GM18519 (cell line): ENCODE measurements at regions not wholly inside any gene's neighbourhood (a gene's known extent, or its start where the extent isn't known, plus 50 kb on each side); places are given as distances from the start of the nearest gene placed in this dataset.
A peak's percentile ranks its signal among the peaks of the same experiment; 100 is the strongest.

Experiments used
- ATAC-seq: cut with Tn5 transposase; IDR thresholded peaks from one replicate; pipeline ENCODE4 v1.9.1; 2021; ENCODE audit warnings: mild to moderate bottlenecking, moderate library complexity; ENCODE audit not compliant: unreplicated experiment, low FRiP score

- no peak for ATAC-seq
Observed at GRCh38 chr5:103434057-103434456, 128.5 kb downstream of the NUDT12 start.

DNA sequence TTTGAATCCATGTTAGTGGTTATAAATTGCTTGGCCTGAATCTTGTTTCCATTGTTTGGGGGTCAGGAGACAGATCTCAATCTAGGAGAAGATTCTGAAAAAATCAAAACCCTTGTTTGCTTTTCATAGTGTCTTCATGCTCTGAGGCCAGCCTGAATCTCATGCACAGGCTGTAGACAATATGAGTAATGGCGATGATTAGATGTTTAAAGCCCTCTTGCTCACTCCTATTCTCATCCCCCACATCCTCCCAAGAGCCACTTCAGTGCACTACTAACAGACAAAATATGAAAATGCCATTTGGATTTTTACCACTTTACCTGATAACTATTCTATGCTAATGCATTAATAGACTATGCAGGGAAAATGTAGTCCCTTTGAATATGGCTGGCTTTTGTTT is 129.4 kb downstream of the NUDT12 start:
- no peak for ATAC-seq

DNA sequence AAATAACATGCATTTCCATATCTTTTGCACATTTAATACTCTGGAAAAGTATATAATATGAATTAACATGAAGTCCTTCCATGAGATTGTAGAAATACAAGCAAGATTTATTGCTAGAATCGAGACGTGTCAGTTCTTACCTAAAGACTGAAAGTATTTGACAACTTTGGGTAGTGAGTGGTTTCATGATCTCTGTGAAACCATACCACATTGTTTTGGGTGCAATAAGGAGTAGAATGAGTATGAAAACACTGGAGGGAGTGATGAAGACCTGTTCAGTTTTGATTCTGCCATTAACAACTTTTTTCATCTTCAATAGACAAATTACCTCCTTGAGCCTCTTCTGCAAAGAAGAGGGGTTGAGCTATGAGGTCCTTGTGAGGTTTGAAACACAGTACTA is 133.7 kb downstream of the NUDT12 start:
- no peak for ATAC-seq

DNA sequence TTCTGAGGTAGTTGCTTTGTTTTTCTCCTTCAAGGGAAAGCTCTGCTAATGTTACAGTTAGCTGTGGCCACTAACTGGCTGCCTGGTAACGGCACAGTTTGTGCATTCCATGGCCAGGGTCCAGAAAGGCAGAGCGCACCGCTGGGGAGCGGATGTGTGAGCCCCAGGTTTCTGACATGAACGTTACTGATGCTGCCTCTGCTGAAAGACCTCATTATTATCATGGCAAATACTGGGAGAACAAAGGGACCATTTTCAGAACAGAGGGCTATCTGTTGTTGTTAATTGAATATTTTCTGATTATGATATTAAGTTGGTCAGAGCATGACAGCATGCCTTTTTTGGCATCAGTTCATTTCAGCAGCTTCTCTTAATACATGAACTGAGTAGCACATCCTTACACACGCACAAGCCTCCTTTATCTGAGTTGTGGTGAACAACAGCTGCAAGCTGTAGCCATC is 134.1 kb downstream of the NUDT12 start:
- no peak for ATAC-seq

DNA sequence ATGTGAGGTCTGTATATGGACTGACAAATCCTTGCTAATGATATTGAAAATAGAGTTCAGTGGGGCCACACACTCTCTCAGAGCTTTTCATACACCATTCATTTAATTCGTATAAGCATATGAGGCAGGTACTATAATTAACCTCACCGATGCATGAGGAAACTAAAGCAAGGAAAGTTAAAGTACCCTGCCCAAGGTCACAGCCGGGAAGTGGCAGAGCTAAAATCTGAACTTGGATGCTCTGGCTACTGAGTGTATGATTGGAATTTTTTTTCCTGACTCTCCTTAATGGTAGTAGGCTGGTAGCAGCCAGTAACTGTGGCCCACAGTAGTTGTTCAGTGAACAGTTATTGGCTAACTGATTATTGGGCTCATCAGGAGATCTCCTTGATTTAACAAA is 135.3 kb downstream of the NUDT12 start:
- ATAC-seq: no peak

GRCh38 chr5:103425686-103426454 is 136.7 kb downstream of the NUDT12 start:
- ATAC-seq: no peak

DNA sequence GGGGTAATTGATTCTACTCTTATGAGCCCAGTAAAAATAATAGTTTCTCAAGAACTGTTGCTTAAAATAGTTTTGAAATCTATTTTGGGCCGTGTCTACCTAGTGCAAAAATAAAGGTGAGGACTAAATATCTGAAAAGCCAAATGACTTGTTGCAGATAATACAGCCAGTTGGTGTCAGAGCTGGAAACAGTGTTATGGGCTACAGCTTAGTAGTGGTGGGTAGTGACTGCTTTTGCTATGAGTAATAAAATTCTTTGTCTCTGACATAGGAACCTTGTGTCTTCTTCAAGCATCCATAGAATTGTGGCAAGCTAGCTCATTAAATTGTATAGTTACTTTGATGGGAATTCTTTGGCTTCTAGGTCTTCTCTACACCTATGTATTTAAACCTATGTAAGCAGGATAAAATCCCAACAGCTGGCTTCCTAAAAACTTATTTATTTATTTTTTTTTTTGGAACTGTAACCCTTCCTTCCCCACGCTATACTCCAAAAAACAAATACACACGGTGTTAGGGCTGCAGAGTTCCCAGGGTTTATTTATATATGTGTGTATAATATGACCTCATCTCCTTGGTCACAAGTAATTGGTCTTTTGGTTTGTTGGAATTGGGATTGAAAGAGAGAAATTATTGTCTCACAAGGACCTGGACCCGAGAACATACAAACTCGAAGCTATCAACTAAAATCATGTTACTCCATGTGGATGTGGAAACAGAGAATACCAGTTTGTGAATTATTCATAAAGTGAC is 138.0 kb downstream of the NUDT12 start:
- ATAC-seq: peak; percentile 68

DNA sequence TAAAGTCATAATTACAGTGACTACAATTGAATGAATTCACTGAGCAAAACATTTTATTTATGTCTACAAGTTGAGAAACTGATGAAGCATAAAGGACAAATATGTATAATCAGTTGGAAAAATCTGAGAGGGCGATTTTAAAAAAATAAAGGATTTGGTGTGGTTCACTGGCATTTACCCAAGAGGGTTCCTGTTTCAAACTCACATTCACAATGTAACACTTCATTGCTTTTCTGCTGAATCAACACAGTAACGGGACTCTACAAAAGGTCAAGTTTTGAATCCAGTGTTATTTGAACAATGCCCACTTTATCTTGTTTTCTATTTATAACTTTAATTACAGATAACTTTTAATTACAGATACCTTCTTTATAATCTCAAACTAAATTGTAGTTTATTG is 138.6 kb downstream of the NUDT12 start:
- ATAC-seq: no peak

DNA sequence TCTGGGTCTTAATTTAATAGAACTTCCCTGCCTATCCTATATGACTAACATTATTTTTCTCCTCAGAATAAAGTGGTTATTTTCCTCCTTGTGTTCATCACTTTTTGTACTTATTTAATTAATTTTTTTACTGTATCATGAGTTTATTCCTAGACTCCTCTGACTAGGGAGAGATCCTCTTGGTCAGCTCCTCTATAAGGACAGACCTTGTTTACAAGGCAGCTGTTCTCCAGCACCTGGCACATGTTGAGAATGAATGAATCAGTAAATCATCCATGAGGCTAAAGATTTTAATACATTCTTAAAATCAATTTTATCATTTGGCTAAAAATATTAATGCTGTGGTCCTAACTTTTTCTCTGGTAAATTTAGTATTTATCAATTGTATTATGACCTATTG is 139.8 kb downstream of the NUDT12 start:
- no peak for ATAC-seq

DNA sequence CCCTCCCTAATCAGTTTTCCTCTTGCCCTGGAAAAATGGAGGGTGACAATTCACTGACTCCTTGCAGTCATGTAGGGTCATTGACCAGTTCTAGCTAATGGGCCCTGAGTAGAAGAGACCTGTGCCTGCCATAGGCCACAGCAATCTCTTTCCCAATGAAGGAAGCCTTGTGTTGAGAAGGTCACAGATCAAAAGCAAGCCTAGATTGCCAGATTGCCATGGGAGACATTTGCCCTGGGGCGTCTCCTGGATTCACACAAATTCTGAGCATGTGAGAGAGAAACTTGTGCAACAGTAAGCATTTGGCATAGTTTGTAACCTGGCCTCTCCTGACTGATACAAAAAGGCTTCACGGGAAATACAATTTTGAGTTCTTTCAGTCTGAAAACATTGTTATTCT is 148.0 kb downstream of the NUDT12 start:
- no peak for ATAC-seq

DNA sequence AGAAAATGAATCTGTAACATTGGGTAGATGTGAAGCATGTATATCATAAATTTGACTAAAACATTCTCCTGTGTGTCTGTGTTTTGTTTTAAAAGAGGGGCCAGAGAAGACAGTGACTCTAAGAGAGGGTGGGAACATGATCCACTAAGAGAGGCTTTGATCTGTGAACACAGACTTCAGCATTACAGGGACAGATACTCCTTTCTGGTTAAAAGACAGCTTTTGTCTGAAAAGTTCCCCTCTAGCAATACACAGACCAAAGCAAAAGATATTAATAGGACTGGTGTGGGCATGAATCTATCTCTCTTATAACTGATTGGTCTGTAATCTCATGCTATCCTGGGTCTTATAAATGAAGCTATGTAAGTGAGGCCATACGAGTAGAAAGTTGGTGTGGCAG is 150.9 kb downstream of the NUDT12 start:
- no peak for ATAC-seq

- ATAC-seq: peak; percentile 93
Observed at GRCh38 chr5:103410172-103410571, 151.6 kb downstream of the MACIR start.

DNA sequence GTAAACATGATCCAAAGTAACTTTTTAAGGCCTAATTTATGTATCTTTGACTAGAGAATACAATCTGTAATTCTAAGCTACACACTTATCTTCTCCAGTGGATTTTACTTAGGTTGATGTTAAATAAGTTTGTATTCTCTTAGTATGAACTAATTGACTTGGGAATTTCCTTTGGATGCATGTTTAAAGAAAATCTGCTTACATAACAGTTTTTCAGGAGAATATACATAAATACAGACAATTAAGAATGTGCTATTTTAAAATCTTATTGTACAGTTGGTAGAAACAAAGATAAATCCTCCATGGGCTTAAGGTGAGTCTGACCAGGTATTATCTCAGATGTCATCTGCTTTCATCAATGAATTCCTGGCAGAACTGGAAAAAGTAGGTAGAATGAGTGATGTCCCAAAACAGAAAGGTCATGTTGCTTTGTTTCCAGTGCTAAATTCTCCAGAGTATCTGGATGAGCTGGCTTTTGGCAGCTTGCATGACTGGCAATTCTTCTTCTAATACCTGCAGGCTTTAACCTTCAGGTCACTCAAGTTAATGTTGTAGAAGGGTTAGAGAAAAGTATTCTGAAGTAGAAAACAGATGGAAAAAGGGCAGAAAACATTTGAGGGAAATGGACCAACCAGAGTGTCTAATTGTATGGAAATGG is 150.6 kb downstream of the MACIR start:
- ATAC-seq: no peak

DNA sequence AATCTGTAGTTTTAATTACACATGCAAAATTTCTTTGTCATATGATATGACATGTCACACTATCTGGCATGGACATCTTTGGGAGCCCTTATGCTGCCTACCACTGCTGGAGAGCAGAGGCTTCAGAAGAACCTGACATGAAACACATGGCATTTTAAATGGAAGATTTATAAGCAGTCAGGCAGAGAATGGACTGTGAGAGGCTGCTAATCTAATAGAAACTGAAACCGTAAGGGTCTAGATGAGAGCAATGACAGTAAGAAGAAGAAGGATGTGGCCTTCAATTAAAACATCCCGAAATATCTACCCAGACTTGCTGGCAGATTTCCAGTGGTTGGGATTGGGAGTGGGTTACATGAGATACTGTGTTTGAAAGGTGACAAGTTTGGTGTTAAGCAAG is 149.8 kb downstream of the MACIR start:
- ATAC-seq: peak; percentile 40

- no peak for ATAC-seq
Observed at GRCh38 chr5:103407402-103407801, 148.8 kb downstream of the MACIR start.

DNA sequence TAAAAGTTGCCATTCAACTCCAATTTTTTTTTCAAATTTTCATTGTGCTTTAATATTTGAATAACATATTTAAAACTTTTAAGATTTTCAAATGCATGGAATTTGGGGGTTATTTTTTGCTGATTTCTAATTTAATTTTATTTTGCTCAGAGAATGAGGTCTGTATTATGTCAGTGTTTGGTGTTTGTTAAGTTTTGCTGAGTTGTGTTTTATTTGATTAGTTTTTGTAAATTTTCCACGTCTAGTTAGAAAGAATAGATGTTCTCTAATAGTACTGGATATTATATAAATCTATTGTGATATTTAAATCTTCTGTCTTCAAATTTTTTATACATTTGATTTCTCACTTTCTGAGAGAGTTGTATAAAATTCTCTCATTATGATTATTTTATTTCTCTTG is 145.9 kb downstream of the MACIR start:
- ATAC-seq: no peak

DNA sequence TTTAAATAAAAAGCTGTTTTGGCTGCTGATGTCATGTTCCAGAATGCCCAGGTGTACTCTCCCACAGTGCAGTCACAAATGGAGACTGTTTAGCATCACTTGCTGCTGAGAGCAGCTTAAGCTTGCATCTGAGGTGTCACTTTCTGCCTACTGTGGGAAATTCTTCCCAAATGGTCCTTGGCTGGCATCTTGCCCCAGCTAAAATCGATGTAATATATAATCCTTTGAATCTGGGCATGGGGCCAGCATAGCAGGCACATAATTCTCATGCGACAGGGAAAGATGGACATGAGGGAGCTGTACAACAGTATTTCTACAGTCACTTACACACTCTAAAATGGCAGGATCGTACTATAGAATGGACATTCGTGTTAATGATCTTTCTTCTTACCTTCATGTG is 144.3 kb downstream of the MACIR start:
- no peak for ATAC-seq

DNA sequence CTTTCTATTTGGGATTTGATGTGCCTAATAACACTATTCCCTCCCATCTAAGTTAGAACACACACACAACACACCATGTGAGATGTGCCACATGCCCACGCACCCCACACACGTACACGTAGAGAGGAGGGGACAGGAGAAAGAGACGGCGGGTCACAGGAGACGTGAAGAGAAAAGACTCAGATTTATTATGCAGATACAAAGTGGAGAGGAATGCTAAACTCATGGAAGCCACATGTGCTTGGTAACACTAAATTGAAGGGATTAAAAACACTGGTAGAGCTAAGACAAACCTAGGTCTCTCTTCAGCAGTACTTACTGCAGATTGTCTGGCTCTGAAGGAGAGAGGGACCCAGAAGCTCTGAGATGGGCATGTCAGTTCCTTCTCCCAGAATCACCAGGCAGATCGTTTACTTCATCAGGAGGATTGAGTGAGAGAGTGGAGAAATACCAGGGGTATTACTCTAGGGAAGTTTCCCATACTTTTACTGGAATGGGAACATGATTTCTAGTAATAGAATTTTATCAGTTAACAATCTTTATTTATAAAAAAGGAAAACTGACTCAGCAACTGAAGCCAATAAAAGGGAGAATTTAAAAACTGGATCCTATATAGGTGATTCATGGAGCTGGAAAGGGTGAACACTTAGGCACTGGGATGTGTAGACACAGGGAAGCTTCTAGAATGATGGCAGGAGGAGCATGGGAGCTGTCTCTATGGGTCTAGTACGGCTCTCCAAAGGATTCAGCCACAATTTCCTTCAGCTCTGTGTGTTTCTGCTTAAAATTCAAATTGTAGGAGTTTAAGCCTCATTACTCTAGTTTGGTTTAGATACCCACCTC is 139.4 kb downstream of the MACIR start:
- no peak for ATAC-seq

DNA sequence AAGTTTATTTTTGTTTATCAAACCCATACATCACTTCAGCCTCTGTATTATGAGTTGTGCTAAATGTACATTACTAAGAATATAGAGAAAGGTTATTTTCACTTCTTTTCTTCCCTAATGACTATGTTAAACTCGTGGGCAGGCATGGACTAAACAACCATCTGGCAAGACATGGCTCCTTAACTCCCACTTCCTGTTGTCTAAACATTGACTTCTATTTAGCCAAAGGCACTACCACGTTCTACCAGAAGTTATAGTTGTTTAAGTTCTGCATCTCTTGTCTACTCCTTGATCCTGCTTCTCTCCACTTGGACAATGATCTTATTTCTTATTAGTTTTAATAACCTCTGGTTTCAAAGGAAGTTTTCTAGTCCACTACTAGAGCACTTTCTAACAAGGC is 136.1 kb downstream of the MACIR start:
- no peak for ATAC-seq

GRCh38 chr5:103393101-103393754 is 134.7 kb downstream of the MACIR start:
- no peak for ATAC-seq
